ENCODE measurements at regions not wholly inside any gene's neighbourhood (a gene's known extent, or its start where the extent isn't known, plus 50 kb on each side); places are given as distances from the start of the nearest gene placed in this dataset.
"Not testable (repeated sequence)": the region's sequence is repeated elsewhere in the genome, so short reads cannot be mapped to it uniquely, and the experiment has no call there.

DNA sequence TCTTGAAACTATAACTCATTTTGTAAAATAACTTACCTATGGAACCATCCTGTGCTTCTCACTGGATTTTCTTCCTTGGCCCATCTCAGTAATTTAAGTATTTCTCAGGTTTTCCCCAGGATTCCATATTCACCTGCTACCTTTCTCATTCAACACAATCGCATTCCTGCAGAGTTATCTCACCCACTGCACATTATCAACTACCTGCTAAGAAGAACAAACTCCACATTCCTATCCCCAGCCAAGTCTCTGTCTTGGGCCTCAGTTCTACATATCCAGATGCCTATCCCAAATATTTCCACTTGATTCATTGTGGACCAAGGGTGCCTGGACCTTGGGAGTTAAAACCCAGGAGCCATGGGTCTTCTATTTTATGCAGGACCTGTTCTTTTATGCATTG is 60.2 kb upstream of the KCNQ5 start:
- H3K9ac ChIP-seq (ENCODE audit: low read length) = no peak overlapping the region
- no peaks in the 10 kb centered on the region for H3K9me3 ChIP-seq (ENCODE audit: low read length)
- H3K4me2 ChIP-seq (ENCODE audit: low read depth, low read length, poor library complexity, severe bottlenecking) = no peak overlapping the region
- H3K4me3 ChIP-seq (ENCODE audit: low read length) = no peak overlapping the region
- H2AFZ ChIP-seq (ENCODE audit: low read length) = no peak overlapping the region
- H3K79me2 ChIP-seq (ENCODE audit: low read length) = no peaks in the 10 kb centered on the region
- DNase-seq = no peak
- no peaks in the 10 kb centered on the region for H3K4me1 ChIP-seq (ENCODE audit: low read length)
- H3K27ac ChIP-seq (ENCODE audit: low read length) = no peak overlapping the region
- H3K9me2 ChIP-seq (replicated peaks; ENCODE audit: insufficient read depth, low read length) = no peaks in the 10 kb centered on the region
- H3K36me3 ChIP-seq (ENCODE audit: insufficient read depth, low read length) = no peaks in the 10 kb centered on the region
- no peaks in the 10 kb centered on the region; the same call in 1 of the 2 replicates for H3K27me3 ChIP-seq (ENCODE audit: low read length)
- no peaks in the 10 kb centered on the region for H4K20me1 ChIP-seq (ENCODE audit: insufficient read depth, low read depth, low read length)

DNA sequence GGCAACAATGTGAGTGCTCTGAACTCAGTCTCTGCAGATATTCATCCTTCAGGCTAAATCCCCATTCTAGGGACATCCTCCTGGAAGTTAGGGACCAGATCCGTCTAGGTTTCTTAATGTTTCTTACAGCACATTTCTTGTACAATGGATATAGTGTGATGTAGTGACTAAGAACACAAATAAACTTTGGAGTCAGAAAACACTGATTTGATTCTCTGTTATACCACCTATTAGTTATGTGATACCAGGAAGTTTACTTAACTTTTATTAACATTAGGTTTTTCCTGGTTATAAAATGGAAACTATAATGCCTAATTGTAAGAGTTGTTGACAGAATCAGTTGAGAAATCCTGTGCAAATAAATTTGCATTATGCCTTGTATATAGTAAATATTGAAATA is 57.6 kb upstream of the KCNQ5 start:
- Histone ChIP-seq H2AFZ (ENCODE audit: low read length) (no peak overlapping the region), H3K36me3 (ENCODE audit: insufficient read depth, low read length) (no peaks in the 10 kb centered on the region), H3K9ac (ENCODE audit: low read length) (no peak overlapping the region), H3K27me3 (ENCODE audit: low read length) (no peaks in the 10 kb centered on the region; the same call in 1 of the 2 replicates), H3K9me2 (replicated peaks; ENCODE audit: insufficient read depth, low read length) (no peaks in the 10 kb centered on the region), H3K79me2 (ENCODE audit: low read length) (no peaks in the 10 kb centered on the region), H3K27ac (ENCODE audit: low read length) (no peak overlapping the region), H3K9me3 (ENCODE audit: low read length) (no peaks in the 10 kb centered on the region), H3K4me1 (ENCODE audit: low read length) (no peaks in the 10 kb centered on the region), H3K4me3 (ENCODE audit: low read length) (no peak overlapping the region), H3K4me2 (ENCODE audit: low read depth, low read length, poor library complexity, severe bottlenecking) (no peak overlapping the region), H4K20me1 (ENCODE audit: insufficient read depth, low read depth, low read length) (no peaks in the 10 kb centered on the region)
- no peak for DNase-seq

DNA sequence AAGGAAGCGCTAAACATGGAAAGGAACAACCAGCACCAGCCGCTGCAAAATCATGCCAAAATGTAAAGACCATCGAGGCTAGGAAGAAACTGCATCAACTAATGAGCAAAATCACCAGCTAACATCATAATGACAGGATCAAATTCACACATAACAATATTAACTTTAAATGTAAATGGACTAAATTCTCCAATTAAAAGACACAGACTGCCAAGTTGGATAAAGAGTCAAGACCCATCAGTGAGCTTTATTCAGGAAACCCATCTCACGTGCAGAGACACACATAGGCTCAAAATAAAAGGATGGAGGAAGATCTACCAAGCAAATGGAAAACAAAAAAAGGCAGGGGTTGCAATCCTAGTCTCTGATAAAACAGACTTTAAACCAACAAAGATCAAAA is 49.9 kb upstream of the KCNQ5 start:
- not testable (repeated sequence) for H3K4me1 ChIP-seq (ENCODE audit: low read length); DNase-seq; H3K36me3 ChIP-seq (ENCODE audit: insufficient read depth, low read length); H3K4me2 ChIP-seq (ENCODE audit: low read depth, low read length, poor library complexity, severe bottlenecking); H3K27ac ChIP-seq (ENCODE audit: low read length); H3K4me3 ChIP-seq (ENCODE audit: low read length); H3K79me2 ChIP-seq (ENCODE audit: low read length); H3K9me2 ChIP-seq (replicated peaks; ENCODE audit: insufficient read depth, low read length); H4K20me1 ChIP-seq (ENCODE audit: insufficient read depth, low read depth, low read length); H3K9me3 ChIP-seq (ENCODE audit: low read length); H3K9ac ChIP-seq (ENCODE audit: low read length); H2AFZ ChIP-seq (ENCODE audit: low read length); H3K27me3 ChIP-seq (ENCODE audit: low read length)
